ENCODE measurements at regions not wholly inside any gene's neighbourhood (a gene's known extent, or its start where the extent isn't known, plus 50 kb on each side); places are given as distances from the start of the nearest gene placed in this dataset.
"Not testable (repeated sequence)": the region's sequence is repeated elsewhere in the genome, so short reads cannot be mapped to it uniquely, and the experiment has no call there.

- DNase-seq (ENCODE audit: low read depth): no peak
Observed at GRCh38 chr4:66376921-66377320, 706.6 kb upstream of the EPHA5 start.

DNA sequence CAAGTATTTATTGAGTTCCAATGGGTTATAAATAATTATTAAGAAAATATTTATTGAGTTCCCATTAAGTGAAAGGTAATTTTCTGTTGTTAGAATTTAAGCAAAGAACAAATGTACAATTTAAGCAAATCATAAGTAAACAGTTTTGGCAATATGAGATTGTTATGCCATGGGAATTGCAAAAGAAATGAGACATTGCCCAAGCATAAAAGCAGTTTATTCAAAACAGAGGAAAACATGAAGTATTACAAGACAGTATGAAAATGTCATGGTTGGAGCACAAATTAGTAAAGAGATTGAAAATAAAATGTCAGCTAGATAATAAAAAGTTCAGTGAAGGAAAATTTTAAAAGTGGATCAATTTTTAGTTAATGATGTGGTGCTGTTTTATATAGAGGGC is 706.1 kb upstream of the EPHA5 start:
- DNase-seq (ENCODE audit: low read depth): no peak

- no peak for DNase-seq (ENCODE audit: low read depth)
Observed at GRCh38 chr4:66373268-66373667, 703.0 kb upstream of the EPHA5 start.

DNA sequence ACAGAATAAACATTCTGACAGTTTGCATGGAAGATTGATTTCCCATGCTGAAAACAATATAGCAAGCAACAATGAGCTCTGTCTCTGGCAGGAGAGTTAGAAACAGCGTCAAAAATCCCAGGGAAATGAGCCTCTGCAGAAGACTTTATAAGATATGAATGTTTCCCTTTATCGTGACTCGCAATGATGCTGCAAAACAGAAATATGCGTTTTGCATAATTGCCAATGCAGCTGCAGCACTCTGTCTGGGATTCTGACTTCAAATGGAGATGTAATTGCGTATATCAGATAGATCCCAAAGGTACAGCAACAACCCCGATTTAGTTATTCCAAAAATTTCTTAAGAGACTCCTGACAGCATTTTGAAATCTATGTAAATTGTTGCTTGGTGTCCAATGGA is 702.4 kb upstream of the EPHA5 start:
- no peak for DNase-seq (ENCODE audit: low read depth)

GRCh38 chr4:66367043-66367660 is 696.9 kb upstream of the EPHA5 start:
- no peak for DNase-seq (ENCODE audit: low read depth)

GRCh38 chr4:66360395-66360794 is 690.1 kb upstream of the EPHA5 start:
- not testable (repeated sequence) for DNase-seq (ENCODE audit: low read depth)

GRCh38 chr4:66357316-66357715 is 687.0 kb upstream of the EPHA5 start:
- no peak for DNase-seq (ENCODE audit: low read depth)

DNA sequence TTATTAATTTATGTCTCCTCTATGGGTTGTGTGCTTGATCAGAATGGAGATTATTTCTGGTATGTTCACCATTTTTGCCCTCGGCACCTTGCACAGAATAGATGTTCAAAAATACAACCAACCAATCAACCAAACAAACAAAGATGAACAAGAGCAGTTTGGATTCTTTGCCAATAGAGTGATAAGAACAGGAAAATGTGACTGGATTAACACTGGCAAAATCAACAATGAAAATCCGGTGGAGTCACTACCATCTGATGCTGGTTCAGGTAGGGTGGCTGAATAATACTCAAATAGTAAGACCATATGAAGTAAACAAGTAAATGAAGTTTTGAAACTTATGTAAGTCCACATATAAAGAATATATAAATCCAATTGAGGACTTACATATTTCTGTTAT is 685.0 kb upstream of the EPHA5 start:
- DNase-seq (ENCODE audit: low read depth): no peak

- no peak for DNase-seq (ENCODE audit: low read depth)
Observed at GRCh38 chr4:66351761-66352160, 681.5 kb upstream of the EPHA5 start.

DNA sequence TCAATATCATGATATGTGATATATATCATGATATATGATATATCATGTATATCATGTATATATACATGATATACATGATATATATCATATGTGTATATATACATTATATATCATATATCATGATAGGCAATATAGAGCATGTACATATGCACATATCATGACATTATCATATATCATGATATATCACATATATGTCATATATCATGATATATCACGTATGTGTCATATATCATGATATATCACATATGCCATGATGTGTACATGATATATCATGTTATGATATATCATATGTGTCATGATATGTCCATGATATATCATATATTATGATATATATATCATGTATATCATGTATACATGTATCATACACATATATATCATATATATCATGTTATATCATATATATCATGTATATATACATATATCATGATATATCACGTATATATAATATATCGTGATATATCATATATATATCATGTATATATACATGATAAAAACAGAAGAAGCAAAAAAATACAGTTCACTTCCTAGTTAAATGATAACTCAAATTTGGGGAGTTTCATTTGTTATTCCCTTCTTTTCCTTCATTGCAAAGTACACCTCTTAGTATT is 670.1 kb upstream of the EPHA5 start:
- DNase-seq (ENCODE audit: low read depth): no peak

DNA sequence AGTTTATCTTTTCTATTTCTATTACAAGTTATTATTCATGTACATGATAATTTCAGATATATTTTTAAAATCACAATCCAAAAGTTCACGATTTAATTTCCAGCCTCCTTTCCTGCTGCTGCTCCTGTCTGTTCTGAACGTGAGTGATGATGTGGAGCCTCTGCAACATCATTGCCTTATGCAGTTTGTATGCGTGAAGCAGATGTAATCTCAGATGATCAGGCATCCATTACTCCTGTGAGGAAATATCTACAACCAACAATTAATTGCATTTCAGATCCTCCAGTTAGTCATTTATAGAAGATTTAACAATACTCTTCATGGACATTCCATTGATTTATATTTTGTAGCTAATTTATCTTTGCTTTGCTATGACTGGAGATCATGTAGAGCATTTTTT is 668.7 kb upstream of the EPHA5 start:
- no peak for DNase-seq (ENCODE audit: low read depth)

GRCh38 chr4:66331761-66332160 is 661.5 kb upstream of the EPHA5 start:
- DNase-seq (ENCODE audit: low read depth): no peak

GRCh38 chr4:66330125-66330524 is 659.8 kb upstream of the EPHA5 start:
- DNase-seq (ENCODE audit: low read depth): no peak

DNA sequence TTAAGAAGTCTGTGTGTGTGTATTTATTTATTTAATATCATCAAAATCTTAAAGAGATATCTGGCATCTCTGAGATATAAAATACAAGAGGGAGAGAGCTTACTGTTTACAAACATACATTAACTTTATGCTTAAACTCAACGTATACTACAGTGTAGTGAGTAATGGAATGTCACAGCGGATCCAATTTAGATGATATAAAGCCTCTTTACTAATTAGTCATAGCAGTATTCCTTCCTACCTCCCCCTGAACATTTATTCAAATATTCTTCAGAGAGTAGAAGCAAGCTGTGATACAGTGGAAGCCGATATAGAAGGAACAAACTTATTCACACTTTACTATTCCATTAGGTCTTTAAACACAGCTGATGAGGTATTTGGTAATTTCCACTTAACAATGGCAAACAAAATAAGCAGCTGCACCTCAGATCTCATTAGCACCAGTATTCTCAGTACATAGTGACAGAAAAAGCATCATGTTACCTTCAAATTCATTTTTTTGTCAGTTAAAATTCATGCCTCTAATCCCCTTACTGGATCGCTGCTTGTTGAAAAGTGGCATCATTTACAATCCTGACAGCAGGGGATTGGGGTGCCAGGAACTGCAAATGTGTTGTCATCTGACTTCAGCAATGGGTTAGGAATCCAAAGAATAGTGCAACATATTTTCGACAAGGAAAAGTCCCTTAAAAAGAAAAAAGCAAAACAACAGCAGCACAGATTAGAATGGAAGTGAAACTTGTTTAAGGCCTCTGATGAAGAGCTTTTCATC is 658.7 kb upstream of the EPHA5 start:
- no peak for DNase-seq (ENCODE audit: low read depth)

GRCh38 chr4:66307641-66308438 is 637.6 kb upstream of the EPHA5 start:
- no peak for DNase-seq (ENCODE audit: low read depth)

DNA sequence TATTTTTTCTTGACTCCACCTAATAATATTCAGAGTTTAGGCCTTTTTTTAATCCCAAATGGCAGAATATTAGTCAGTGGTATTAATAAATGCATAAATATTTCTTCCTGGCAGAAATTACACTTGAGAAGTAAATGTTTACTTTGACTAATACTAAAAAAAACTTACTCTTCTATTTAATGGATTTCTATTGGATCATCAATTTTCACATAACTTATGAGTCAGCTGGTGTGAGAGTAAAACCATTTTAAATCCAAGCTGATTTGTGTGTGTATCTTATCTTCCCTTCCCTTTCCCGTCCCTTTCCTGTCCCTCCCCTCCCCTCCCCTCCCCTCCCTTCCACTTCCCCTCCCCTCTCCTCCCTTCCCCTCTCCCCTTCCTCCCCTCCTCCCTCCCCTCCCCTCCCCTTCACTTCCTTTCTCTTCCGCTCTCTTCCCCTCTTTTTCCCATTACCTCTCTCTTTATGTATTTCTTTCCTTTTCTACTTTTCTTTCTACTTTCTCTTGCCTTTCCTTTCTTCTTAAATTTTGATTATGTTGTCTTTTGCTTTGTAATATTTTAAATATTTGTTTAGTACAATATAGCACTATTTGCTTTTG is 630.1 kb upstream of the EPHA5 start:
- DNase-seq (ENCODE audit: low read depth): no peak

DNA sequence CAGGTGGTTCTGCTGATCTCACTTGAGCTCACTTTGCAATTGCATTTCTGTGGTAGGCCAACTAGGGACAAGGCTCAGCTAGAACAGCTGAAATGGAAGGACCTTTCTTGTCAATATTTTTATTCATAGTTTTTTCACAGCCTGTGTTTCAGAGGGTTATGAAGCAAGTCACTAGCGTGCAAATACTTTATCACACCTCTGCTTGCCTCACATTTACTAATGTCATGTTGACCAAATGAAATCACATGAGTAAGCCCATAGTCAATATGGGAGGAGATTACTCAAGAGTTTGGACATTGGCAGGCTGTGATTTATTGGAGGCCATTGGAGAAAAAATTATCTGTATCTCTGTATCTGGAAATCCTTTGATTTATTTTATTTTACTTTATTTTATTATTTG is 628.3 kb upstream of the EPHA5 start:
- no peak for DNase-seq (ENCODE audit: low read depth)

GRCh38 chr4:66297703-66298102 is 627.4 kb upstream of the EPHA5 start:
- DNase-seq (ENCODE audit: low read depth): no peak

- no peak for DNase-seq (ENCODE audit: low read depth)
Observed at GRCh38 chr4:66294638-66295037, 624.3 kb upstream of the EPHA5 start.

DNA sequence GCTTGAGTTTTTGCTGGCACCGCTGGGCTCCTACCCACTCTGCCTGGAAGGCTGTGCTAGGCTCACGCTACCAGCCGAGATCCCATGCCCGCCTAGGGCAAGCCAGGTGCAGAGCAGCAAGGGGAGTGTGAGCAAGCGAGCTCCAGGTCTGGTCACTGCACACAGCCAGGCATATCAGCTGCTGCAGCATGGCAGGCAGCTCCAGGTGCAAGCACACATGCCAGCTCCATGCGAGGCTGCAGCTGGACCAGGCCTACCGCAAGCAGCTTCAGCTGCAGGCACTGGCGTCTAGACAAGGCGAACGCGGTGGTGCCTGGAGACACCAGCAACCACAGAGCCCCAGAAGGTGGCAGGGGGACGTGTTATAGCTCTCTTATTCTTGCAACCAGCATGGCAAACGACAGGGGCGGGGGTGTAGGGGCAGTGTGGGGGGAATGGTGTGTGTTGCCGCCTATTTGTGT is 614.7 kb upstream of the EPHA5 start:
- no peak for DNase-seq (ENCODE audit: low read depth)

DNA sequence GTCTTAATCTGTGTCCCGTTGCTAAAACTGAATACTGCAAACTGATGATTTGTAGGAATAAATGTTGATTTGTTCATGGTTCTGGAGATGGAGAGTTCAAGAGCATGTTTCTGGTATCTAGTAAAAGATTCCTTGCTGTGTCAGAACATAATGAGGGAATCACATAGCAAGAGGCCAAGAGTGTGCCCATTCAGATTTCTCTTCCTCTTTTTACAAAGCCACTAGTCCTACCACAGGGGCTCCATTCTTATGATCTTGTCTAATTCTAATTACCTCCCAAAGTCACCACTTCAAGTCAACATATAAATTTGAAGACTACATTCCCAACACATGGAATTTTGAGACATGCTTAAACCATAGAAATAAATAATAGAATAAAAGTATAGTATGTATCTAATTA is 608.8 kb upstream of the EPHA5 start:
- DNase-seq (ENCODE audit: low read depth): no peak

GRCh38 chr4:66275411-66276038 is 605.2 kb upstream of the EPHA5 start:
- no peak for DNase-seq (ENCODE audit: low read depth)
